ENCODE measurements at regions not wholly inside any gene's neighbourhood (a gene's known extent, or its start where the extent isn't known, plus 50 kb on each side); places are given as distances from the start of the nearest gene placed in this dataset.
A peak's percentile ranks its signal among the peaks of the same experiment; 100 is the strongest.

DNA sequence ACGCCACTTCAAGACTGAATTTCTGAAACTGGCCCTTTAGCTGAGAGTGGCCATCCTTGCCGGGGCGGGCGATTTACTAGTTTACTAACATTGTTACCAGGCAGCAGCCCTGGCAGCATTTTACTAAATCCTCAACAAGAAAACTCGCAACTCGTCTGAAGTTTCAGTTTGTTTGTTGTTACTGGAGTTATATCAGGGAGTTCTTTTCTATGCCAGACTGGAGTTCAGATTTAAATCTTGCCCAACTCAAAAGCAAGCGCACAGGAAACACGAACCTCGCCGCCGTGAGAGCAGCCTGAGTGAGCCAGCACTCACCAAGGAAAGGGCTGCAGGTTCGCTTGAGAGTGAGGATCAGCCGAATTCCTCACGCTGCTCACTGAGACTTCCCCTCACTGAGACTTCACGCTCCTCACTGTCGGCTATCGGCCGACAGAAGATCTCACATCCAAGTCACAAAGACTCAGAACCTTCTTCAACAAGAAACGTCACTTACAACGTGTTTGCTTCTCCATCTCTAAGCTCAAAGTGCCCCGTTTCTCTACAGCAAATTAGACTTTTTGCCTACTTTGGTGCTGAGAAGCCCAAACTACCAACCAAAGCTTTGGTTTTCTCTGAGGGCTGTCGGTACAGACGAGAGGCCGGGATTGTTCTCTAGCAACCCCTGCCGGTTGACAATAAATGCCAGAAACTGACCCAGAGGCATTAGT is 78.9 kb downstream of the OLIG3 start (continued):
- TF ChIP-seq ZNF622 (IDR thresholded peaks at IDR 0.05) (no peak), YY1 (IDR thresholded peaks at IDR 0.05; ENCODE audit: low read depth, low read length) (peak; percentile 80), HDAC2 (IDR thresholded peaks at IDR 0.05) (no peak), RUNX3 (IDR thresholded peaks at IDR 0.05; ENCODE audit: low read length) (no peak), SPI1 (IDR thresholded peaks at IDR 0.05; ENCODE audit: borderline replicate concordance, insufficient read depth, low read depth, low read length) (peak; percentile 14; the same call in 1 of the 2 replicates), TCF7 (IDR thresholded peaks at IDR 0.05; ENCODE audit: borderline replicate concordance) (no peak), NRF1 (conservative IDR thresholded peaks at IDR 0.05; ENCODE audit: low read depth, low read length) (no peak), YBX1 (IDR thresholded peaks at IDR 0.05) (no peak), SREBF1 (IDR thresholded peaks at IDR 0.05; ENCODE audit: low read length) (no peak), CBX5 (IDR thresholded peaks at IDR 0.05; ENCODE audit: low read depth) (no peak)
- TF ChIP-seq, protein P1, sequence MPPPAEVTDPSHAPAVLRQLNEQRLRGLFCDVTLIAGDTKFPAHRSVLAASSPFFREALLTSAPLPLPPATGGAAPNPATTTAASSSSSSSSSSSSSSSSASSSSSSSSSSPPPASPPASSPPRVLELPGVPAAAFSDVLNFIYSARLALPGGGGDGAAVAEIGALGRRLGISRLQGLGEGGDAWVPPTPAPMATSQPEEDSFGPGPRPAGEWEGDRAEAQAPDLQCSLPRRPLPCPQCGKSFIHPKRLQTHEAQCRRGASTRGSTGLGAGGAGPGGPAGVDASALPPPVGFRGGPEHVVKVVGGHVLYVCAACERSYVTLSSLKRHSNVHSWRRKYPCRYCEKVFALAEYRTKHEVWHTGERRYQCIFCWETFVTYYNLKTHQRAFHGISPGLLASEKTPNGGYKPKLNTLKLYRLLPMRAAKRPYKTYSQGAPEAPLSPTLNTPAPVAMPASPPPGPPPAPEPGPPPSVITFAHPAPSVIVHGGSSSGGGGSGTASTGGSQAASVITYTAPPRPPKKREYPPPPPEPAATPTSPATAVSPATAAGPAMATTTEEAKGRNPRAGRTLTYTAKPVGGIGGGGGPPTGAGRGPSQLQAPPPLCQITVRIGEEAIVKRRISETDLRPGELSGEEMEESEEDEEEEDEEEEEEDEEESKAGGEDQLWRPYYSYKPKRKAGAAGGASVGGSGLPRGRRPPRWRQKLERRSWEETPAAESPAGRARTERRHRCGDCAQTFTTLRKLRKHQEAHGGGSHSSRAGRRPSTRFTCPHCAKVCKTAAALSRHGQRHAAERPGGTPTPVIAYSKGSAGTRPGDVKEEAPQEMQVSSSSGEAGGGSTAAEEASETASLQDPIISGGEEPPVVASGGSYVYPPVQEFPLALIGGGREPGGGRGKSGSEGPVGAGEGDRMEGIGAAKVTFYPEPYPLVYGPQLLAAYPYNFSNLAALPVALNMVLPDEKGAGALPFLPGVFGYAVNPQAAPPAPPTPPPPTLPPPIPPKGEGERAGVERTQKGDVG (CRISPR knock-in tag; IDR thresholded peaks at IDR 0.05), result no peak
- TF ChIP-seq, protein P2, sequence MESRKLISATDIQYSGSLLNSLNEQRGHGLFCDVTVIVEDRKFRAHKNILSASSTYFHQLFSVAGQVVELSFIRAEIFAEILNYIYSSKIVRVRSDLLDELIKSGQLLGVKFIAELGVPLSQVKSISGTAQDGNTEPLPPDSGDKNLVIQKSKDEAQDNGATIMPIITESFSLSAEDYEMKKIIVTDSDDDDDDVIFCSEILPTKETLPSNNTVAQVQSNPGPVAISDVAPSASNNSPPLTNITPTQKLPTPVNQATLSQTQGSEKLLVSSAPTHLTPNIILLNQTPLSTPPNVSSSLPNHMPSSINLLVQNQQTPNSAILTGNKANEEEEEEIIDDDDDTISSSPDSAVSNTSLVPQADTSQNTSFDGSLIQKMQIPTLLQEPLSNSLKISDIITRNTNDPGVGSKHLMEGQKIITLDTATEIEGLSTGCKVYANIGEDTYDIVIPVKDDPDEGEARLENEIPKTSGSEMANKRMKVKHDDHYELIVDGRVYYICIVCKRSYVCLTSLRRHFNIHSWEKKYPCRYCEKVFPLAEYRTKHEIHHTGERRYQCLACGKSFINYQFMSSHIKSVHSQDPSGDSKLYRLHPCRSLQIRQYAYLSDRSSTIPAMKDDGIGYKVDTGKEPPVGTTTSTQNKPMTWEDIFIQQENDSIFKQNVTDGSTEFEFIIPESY (IDR thresholded peaks at IDR 0.05), result no peak
- TF ChIP-seq, protein P3, sequence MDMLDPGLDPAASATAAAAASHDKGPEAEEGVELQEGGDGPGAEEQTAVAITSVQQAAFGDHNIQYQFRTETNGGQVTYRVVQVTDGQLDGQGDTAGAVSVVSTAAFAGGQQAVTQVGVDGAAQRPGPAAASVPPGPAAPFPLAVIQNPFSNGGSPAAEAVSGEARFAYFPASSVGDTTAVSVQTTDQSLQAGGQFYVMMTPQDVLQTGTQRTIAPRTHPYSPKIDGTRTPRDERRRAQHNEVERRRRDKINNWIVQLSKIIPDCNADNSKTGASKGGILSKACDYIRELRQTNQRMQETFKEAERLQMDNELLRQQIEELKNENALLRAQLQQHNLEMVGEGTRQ (IDR thresholded peaks at IDR 0.05; ENCODE audit: borderline replicate concordance, low read depth, low read length), result no peak
- TF ChIP-seq, protein P4, sequence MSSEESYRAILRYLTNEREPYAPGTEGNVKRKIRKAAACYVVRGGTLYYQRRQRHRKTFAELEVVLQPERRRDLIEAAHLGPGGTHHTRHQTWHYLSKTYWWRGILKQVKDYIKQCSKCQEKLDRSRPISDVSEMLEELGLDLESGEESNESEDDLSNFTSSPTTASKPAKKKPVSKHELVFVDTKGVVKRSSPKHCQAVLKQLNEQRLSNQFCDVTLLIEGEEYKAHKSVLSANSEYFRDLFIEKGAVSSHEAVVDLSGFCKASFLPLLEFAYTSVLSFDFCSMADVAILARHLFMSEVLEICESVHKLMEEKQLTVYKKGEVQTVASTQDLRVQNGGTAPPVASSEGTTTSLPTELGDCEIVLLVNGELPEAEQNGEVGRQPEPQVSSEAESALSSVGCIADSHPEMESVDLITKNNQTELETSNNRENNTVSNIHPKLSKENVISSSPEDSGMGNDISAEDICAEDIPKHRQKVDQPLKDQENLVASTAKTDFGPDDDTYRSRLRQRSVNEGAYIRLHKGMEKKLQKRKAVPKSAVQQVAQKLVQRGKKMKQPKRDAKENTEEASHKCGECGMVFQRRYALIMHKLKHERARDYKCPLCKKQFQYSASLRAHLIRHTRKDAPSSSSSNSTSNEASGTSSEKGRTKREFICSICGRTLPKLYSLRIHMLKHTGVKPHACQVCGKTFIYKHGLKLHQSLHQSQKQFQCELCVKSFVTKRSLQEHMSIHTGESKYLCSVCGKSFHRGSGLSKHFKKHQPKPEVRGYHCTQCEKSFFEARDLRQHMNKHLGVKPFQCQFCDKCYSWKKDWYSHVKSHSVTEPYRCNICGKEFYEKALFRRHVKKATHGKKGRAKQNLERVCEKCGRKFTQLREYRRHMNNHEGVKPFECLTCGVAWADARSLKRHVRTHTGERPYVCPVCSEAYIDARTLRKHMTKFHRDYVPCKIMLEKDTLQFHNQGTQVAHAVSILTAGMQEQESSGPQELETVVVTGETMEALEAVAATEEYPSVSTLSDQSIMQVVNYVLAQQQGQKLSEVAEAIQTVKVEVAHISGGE (CRISPR knock-in tag; IDR thresholded peaks at IDR 0.05), result no peak
- TF ChIP-seq, protein P5, sequence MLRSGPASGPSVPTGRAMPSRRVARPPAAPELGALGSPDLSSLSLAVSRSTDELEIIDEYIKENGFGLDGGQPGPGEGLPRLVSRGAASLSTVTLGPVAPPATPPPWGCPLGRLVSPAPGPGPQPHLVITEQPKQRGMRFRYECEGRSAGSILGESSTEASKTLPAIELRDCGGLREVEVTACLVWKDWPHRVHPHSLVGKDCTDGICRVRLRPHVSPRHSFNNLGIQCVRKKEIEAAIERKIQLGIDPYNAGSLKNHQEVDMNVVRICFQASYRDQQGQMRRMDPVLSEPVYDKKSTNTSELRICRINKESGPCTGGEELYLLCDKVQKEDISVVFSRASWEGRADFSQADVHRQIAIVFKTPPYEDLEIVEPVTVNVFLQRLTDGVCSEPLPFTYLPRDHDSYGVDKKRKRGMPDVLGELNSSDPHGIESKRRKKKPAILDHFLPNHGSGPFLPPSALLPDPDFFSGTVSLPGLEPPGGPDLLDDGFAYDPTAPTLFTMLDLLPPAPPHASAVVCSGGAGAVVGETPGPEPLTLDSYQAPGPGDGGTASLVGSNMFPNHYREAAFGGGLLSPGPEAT (IDR thresholded peaks at IDR 0.05; ENCODE audit: low read depth), result no peak
- TF ChIP-seq, protein P6, sequence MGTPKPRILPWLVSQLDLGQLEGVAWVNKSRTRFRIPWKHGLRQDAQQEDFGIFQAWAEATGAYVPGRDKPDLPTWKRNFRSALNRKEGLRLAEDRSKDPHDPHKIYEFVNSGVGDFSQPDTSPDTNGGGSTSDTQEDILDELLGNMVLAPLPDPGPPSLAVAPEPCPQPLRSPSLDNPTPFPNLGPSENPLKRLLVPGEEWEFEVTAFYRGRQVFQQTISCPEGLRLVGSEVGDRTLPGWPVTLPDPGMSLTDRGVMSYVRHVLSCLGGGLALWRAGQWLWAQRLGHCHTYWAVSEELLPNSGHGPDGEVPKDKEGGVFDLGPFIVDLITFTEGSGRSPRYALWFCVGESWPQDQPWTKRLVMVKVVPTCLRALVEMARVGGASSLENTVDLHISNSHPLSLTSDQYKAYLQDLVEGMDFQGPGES (IDR thresholded peaks at IDR 0.05), result no peak

Measured in GM12878 (cell line).